Retinal pigment epithelial cell (primary cell): ENCODE measurements at regions not wholly inside any gene's neighbourhood (a gene's known extent, or its start where the extent isn't known, plus 50 kb on each side); places are given as distances from the start of the nearest gene placed in this dataset.

Experiments
- DNase-seq: peaks from one replicate; pipeline ENCODE4 v3.0.0-alpha.2; 2010; ENCODE audit warnings: low read depth
- H3K4me3 ChIP-seq: 2 replicates; pipeline ENCODE4 v1.5.1; 2011; ENCODE audit warnings: mild to moderate bottlenecking, low read length, control low read depth, moderate library complexity
- TF ChIP-seq, protein P1 (sequence below): conservative IDR thresholded peaks from 2 replicates; pipeline ENCODE4 v1.5.1; 2011; ENCODE audit warnings: low read depth, low read length, control low read depth, inconsistent platforms

DNA sequence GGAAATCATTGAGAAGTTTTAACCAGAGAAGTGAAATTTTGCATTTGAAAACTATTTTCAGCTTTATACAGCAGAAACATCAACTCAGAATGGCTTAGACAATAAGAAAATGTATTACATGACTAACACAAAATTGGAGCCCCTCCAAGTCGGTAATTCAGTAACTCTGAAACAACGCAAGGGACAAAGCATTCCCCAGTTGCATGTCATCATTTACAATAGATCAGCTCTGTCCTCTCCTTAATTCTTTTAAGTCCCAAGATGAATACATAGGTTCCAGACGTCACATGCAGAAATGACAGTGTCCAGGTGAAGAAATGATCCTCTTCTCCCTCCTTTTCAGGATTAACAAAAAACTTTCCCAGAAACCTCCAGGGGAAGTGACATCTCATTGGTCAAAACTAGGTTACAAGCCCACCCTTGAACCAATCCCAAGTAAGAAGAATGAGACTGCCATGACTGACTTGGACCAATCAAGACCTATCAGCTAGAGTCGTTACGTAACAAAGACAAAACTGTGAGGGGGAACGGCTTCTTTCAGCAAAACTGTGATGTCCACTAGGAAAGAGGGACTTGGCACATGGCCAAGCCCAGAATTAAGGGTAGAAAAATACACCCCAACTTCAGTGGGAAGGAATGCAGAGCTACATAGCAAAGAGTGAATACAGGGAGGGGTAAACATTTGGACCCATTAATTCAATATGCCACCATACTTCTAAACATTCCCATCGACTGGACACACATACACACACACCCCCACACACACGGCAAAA lies 114.3 kb upstream of the PRNP start:
- no peak overlapping the region for H3K4me3 ChIP-seq
- no peak for DNase-seq
- TF ChIP-seq, protein P1, sequence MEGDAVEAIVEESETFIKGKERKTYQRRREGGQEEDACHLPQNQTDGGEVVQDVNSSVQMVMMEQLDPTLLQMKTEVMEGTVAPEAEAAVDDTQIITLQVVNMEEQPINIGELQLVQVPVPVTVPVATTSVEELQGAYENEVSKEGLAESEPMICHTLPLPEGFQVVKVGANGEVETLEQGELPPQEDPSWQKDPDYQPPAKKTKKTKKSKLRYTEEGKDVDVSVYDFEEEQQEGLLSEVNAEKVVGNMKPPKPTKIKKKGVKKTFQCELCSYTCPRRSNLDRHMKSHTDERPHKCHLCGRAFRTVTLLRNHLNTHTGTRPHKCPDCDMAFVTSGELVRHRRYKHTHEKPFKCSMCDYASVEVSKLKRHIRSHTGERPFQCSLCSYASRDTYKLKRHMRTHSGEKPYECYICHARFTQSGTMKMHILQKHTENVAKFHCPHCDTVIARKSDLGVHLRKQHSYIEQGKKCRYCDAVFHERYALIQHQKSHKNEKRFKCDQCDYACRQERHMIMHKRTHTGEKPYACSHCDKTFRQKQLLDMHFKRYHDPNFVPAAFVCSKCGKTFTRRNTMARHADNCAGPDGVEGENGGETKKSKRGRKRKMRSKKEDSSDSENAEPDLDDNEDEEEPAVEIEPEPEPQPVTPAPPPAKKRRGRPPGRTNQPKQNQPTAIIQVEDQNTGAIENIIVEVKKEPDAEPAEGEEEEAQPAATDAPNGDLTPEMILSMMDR: no peak

DNA sequence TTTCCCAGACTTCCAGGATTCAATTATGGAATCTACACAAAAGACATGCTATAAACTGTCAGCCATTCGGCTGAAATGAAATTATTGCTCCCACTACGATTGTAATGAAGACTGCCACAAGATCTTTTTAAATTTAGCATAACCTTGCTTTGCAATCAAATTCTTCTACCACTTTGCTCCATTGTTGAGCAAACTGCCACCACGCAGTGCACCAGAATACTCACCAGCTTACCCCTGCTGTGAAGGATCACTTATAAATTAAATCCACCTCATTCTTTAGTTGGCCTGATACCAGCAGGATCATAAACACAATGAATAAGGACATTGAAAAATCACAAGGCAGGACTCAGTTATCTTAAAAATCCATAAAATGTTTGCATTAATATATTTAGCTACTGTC lies 116.4 kb upstream of the PRNP start:
- DNase-seq: no peak
- TF ChIP-seq, protein P1: no peak
- H3K4me3 ChIP-seq: no peak overlapping the region

DNA sequence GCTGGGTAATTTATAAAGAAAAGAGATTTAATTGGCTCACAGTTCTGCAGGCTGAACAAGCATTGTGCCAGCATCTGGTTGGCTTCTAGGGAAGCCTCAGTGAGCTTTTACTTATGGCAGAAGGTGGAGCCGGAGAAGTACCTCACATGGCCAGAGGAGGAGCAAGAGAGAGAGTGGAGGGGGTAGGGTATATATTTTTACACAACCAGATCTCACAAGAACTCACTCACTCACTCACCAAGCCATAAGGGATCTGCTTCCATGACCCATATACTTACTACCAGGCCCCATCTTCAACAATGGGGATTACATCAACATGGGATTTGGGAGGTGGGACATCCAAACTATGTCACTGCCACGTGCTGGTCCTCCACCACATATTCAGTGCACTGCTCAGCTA lies 117.2 kb upstream of the PRNP start:
- H3K4me3 ChIP-seq: no peak overlapping the region
- no peak for DNase-seq
- TF ChIP-seq, protein P1: peak; percentile 25

DNA sequence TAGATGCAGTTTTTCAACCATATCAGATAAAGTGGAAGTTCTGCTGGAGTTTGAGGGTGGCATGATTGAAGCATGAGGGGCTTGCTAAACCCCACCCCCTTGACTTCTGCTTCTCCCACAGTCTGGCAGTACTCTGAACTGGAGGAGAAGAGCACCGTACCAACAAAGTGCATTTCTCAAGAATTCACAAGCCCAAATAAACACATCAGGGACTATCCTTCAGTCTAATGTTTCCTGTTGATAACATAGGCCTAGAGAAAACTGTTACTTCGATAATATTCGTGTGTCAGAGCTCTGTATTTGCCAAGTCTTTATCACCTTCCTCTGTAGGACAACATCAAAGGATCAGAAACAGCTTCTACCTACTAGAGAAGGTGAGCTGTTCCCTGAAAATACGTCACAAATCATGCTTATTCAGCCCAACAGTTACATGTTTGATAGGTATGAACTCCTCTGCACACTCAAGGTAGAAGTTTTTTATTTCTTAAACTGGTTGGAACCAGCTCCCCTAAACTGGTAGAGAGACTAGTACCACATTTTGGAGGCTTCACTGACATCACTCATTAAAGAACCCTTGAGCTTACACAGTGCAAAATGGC lies 117.8 kb upstream of the PRNP start:
- no peak overlapping the region for H3K4me3 ChIP-seq
- no peak for DNase-seq
- TF ChIP-seq, protein P1: no peak

DNA sequence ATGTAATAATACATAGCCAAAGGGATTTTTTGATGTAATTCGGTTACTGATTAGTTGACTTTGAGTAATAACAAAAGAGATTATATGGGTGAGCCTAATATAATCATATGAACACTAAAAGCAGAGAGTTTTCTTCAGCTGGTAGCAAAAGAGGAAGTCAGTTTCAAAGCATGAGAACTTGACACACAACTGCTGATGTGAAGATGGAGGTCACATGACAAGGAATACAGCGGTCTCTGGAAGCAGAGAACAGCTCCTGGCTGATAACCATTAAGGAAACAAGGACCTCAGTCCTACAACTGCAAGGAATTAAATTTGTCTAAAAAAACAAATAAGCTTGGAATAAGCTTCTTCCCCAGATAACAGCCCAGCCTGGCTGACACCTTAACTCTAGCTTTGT lies 119.1 kb upstream of the PRNP start:
- DNase-seq: no peak
- TF ChIP-seq, protein P1: no peak

DNA sequence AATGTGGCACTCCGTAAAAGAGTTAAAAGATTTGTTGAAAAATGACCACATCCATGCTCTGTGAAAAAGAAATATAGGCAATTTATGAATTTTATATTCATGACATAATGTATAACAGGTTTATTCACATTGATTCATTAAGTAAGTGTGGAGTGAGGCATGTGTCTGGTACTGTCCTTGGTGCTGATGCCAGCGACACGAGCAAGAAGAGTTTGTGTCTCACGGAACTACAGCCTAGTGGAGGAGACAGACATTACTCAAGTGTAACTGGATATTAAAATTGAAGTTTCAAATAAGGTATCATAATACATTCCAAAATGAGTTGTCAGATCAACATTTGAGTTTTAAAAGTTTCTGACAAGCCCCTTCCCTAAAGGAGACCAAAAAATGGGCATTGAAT lies 122.7 kb upstream of the PRNP start:
- H3K4me3 ChIP-seq: no peak overlapping the region
- TF ChIP-seq, protein P1: peak; percentile 45
- no peak for DNase-seq

More for the DNA sequence above, 119.1 kb upstream of the PRNP start:
- H3K4me3 ChIP-seq: no peak overlapping the region

DNA sequence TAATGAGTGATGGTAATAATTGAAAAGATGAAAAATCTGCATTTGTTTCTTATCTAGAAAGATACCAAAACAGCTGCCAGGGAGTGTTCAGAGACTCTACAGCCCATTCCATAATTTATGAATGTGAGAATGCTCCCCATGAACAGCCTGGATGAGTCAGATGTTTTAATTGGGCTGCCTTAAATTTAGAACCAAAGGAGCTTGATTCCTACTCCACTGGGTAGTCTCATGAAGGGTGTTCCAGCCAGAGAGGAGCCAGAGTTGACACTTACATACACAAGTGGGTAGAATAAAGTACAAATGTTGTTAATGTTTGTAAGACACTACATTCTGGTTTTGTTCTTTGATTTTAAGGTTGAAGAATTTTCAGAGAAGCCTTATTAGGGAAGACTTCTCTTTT lies 123.2 kb upstream of the PRNP start:
- TF ChIP-seq, protein P1: no peak
- DNase-seq: no peak
- no peak overlapping the region for H3K4me3 ChIP-seq
